KBM-7 (cell line): ENCODE measurements at regions not wholly inside any gene's neighbourhood (a gene's known extent, or its start where the extent isn't known, plus 50 kb on each side); places are given as distances from the start of the nearest gene placed in this dataset.
"Not testable (repeated sequence)": the region's sequence is repeated elsewhere in the genome, so short reads cannot be mapped to it uniquely, and the experiment has no call there.

Experiments used
- DNase-seq: peaks from one replicate; pipeline ENCODE4 v3.0.0-alpha.2; 2015
- in situ Hi-C: fragments of 300-500 bp; cut with MboI; formaldehyde crosslinking; loops from 2 replicates; pipeline ENCODE4 v1.14.3; 2020; ENCODE audit warnings: low sequenced_read_pairs, low pct_unique_long_range_greater_than_20kb, mixed read lengths

GRCh38 chr13:22748866-22749577, 431.8 kb upstream of the SGCG start:
- no peak for DNase-seq
- in situ Hi-C loops = no loop called here

GRCh38 chr13:22749626-22750025, 431.2 kb upstream of the SGCG start:
- in situ Hi-C loops = no loop called here
- no peak for DNase-seq

- in situ Hi-C loops = no loop called here
- DNase-seq = no peak
Measured at GRCh38 chr13:22757530-22758120, 423.2 kb upstream of the SGCG start.

GRCh38 chr13:22758245-22758644, 422.5 kb upstream of the SGCG start:
- no peak for DNase-seq
- in situ Hi-C loops = no loop called here

GRCh38 chr13:22761709-22762108, 419.1 kb upstream of the SGCG start:
- DNase-seq = no peak
- in situ Hi-C loops = no loop called here

- DNase-seq = no peak
- in situ Hi-C loops = no loop called here
Measured at GRCh38 chr13:22765547-22765946, 415.2 kb upstream of the SGCG start.

- in situ Hi-C loops = no loop called here
- DNase-seq = no peak
Measured at GRCh38 chr13:22770891-22771290, 409.9 kb upstream of the SGCG start.

- DNase-seq = no peak
- in situ Hi-C loops = no loop called here
Measured at GRCh38 chr13:22773465-22773864, 407.3 kb upstream of the SGCG start.

GRCh38 chr13:22776394-22777186, 404.2 kb upstream of the SGCG start:
- in situ Hi-C loops = no loop called here
- no peak for DNase-seq

- in situ Hi-C loops = no loop called here
- no peak for DNase-seq
Measured at GRCh38 chr13:22777207-22777606, 403.6 kb upstream of the SGCG start.

GRCh38 chr13:22789027-22789593, 391.7 kb upstream of the SGCG start:
- in situ Hi-C loops = no loop called here
- DNase-seq = no peak

GRCh38 chr13:22789916-22790315, 390.9 kb upstream of the SGCG start:
- in situ Hi-C loops = no loop called here
- no peak for DNase-seq

- DNase-seq = no peak
- in situ Hi-C loops = no loop called here
Measured at GRCh38 chr13:22793598-22794134, 387.1 kb upstream of the SGCG start.

GRCh38 chr13:22800526-22801401, 380.0 kb upstream of the SGCG start:
- in situ Hi-C loops = no loop called here
- DNase-seq = peak; percentile 56

- peak; percentile 39 for DNase-seq
- in situ Hi-C loops = no loop called here
Measured at GRCh38 chr13:22801402-22802003, 379.3 kb upstream of the SGCG start.

- DNase-seq = no peak
- in situ Hi-C loops = no loop called here
Measured at GRCh38 chr13:22812793-22813192, 368.0 kb upstream of the SGCG start.

- peak; percentile 37 for DNase-seq
- in situ Hi-C loops = not testable (repeated sequence)
Measured at GRCh38 chr13:22813531-22814377, 367.0 kb upstream of the SGCG start.

- in situ Hi-C loops, DNase-seq: not testable (repeated sequence)
Measured at GRCh38 chr13:22814433-22814832, 366.3 kb upstream of the SGCG start.
